LNCaP clone FGC (cell line): ENCODE measurements at regions not wholly inside any gene's neighbourhood (a gene's known extent, or its start where the extent isn't known, plus 50 kb on each side); places are given as distances from the start of the nearest gene placed in this dataset.

Experiments
- DNase-seq: peaks from one replicate; pipeline ENCODE4 v3.0.0-alpha.2; 2011; ENCODE audit warnings: low read depth
- H3K4me3 ChIP-seq: 2 replicates; pipeline ENCODE4 v1.5.1; 2011; ENCODE audit warnings: mild to moderate bottlenecking, low read depth, low read length, control low read depth
- CTCF ChIP-seq: IDR thresholded peaks from 2 replicates; pipeline ENCODE4 v1.5.1; 2012; ENCODE audit warnings: mild to moderate bottlenecking; ENCODE audit not compliant: control insufficient read depth, insufficient read depth; ENCODE audit errors: extremely low read depth

DNA sequence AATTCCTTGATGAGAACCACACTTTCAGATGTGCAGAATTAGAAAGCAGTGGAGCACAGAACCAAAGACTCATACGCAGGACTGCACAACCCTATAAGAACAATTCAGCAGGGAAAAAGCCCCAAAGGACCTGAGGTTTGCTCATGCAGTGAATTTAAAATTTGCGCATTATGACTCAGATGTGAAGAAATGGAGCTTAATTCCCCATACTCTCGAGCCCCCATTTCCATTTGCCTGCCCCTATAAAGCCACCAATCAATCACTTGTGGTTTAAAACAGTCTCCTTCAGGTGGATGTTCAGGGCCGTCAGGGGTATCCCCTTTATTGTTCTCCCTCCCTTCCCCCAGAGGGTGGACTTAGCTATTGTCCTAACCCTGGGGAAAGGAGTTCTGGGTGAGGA, 221.2 kb downstream of the IGSF11 start:
- H3K4me3 ChIP-seq = no peak overlapping the region
- DNase-seq = no peak
- no peak for TF ChIP-seq CTCF

GRCh38 chr3:118817748-118818165, 216.9 kb downstream of the IGSF11 start:
- DNase-seq = peak; percentile 43
- no peak overlapping the region for H3K4me3 ChIP-seq
- TF ChIP-seq CTCF = peak; percentile 84

GRCh38 chr3:118818386-118818785, 216.3 kb downstream of the IGSF11 start:
- no peak for DNase-seq
- H3K4me3 ChIP-seq = no peak overlapping the region
- no peak for TF ChIP-seq CTCF

GRCh38 chr3:118823626-118824025, 211.0 kb downstream of the IGSF11 start:
- no peak for DNase-seq
- H3K4me3 ChIP-seq = no peak overlapping the region
- no peak for TF ChIP-seq CTCF

DNA sequence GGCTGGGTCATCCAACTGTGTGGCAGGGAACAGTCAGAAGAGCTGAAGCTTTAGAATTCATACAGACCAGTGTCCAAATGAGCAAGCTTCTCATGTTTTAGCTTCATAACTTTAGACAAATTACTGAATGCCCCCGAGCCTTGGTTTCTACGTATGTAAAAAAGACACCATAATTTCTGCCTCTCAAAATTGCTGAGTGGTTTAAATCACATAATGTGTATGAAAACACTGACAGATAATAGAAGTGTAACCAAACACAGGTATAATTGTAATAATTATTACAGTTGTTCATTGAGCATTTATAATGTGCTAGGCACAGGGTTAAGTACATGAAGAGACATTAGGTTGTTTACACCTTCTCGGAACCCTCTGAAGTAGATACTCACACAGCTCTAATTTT, 207.2 kb downstream of the IGSF11 start:
- DNase-seq = no peak
- H3K4me3 ChIP-seq = no peak overlapping the region
- no peak for TF ChIP-seq CTCF

GRCh38 chr3:118828351-118828750, 206.3 kb downstream of the IGSF11 start:
- no peak for DNase-seq

More at GRCh38 chr3:118828351-118828750, 206.3 kb downstream of the IGSF11 start:
- H3K4me3 ChIP-seq = no peak overlapping the region
- no peak for TF ChIP-seq CTCF
